SK-N-DZ (cell line): ENCODE measurements at regions not wholly inside any gene's neighbourhood (a gene's known extent, or its start where the extent isn't known, plus 50 kb on each side); places are given as distances from the start of the nearest gene placed in this dataset.
"Not testable (repeated sequence)": the region's sequence is repeated elsewhere in the genome, so short reads cannot be mapped to it uniquely, and the experiment has no call there.

ENCODE experiments used
- DNase-seq: peaks from one replicate; pipeline ENCODE4 v3.0.0-alpha.2; 2015; ENCODE audit warnings: low spot score

GRCh38 chr11:41519696-41520095, 60.2 kb upstream of the LRRC4C start:
- no peak for DNase-seq

- DNase-seq, result no peak
These were observed 62.9 kb upstream of the LRRC4C start for GRCh38 chr11:41522391-41522790.

- no peak for DNase-seq
These were observed 63.6 kb upstream of the LRRC4C start for GRCh38 chr11:41522899-41523672.

- no peak for DNase-seq
These were observed 68.1 kb upstream of the LRRC4C start for GRCh38 chr11:41527530-41527929.

- no peak for DNase-seq
These were observed 73.0 kb upstream of the LRRC4C start for GRCh38 chr11:41532413-41532812.

GRCh38 chr11:41533761-41534160, 74.3 kb upstream of the LRRC4C start:
- no peak for DNase-seq

- no peak for DNase-seq
These were observed 74.9 kb upstream of the LRRC4C start for GRCh38 chr11:41534391-41534790.

- DNase-seq, result no peak
These were observed 75.4 kb upstream of the LRRC4C start for GRCh38 chr11:41534861-41535260.

GRCh38 chr11:41536021-41536568, 76.6 kb upstream of the LRRC4C start:
- DNase-seq, result no peak

- DNase-seq, result not testable (repeated sequence)
These were observed 85.5 kb upstream of the LRRC4C start for GRCh38 chr11:41544902-41545301.

GRCh38 chr11:41578421-41579051, 119.1 kb upstream of the LRRC4C start:
- no peak for DNase-seq

GRCh38 chr11:41579546-41579945, 120.1 kb upstream of the LRRC4C start:
- DNase-seq, result no peak

- DNase-seq, result no peak
These were observed 150.1 kb upstream of the LRRC4C start for GRCh38 chr11:41609511-41609910.

- no peak for DNase-seq
These were observed 153.0 kb upstream of the LRRC4C start for GRCh38 chr11:41612415-41612814.

GRCh38 chr11:41613326-41613725, 153.9 kb upstream of the LRRC4C start:
- no peak for DNase-seq

- DNase-seq, result no peak
These were observed 163.4 kb upstream of the LRRC4C start for GRCh38 chr11:41622707-41623359.

GRCh38 chr11:41659985-41660384, 200.5 kb upstream of the LRRC4C start:
- peak; percentile 10 for DNase-seq

GRCh38 chr11:41660585-41660984, 201.1 kb upstream of the LRRC4C start:
- DNase-seq, result no peak

GRCh38 chr11:41665441-41666360, 206.2 kb upstream of the LRRC4C start:
- DNase-seq, result peak; percentile 51

- DNase-seq, result peak; percentile 18
These were observed 207.7 kb upstream of the LRRC4C start for GRCh38 chr11:41666951-41667653.

GRCh38 chr11:41675205-41675604, 215.8 kb upstream of the LRRC4C start:
- no peak for DNase-seq
